HK-2 (cell line): ENCODE measurements at regions not wholly inside any gene's neighbourhood (a gene's known extent, or its start where the extent isn't known, plus 50 kb on each side); places are given as distances from the start of the nearest gene placed in this dataset.

ENCODE experiments used
- DNase-seq: peaks from one replicate; pipeline ENCODE4 v3.0.0-alpha.2; 2018; ENCODE audit not compliant: unreplicated experiment

GRCh38 chr2:60053791-60054190 lies 499.7 kb downstream of the BCL11A start:
- no peak for DNase-seq

GRCh38 chr2:60052601-60053000 lies 500.9 kb downstream of the BCL11A start:
- DNase-seq = no peak

- no peak for DNase-seq
Observed at GRCh38 chr2:60051991-60052390, 501.5 kb downstream of the BCL11A start.

GRCh38 chr2:60047944-60048525 lies 505.4 kb downstream of the BCL11A start:
- no peak for DNase-seq

- no peak for DNase-seq
Observed at GRCh38 chr2:60047347-60047746, 506.1 kb downstream of the BCL11A start.

GRCh38 chr2:60046529-60046928 lies 506.9 kb downstream of the BCL11A start:
- no peak for DNase-seq

- no peak for DNase-seq
Observed at GRCh38 chr2:60045456-60045855, 508.0 kb downstream of the BCL11A start.

- no peak for DNase-seq
Observed at GRCh38 chr2:60044484-60044883, 509.0 kb downstream of the BCL11A start.

- DNase-seq = no peak
Observed at GRCh38 chr2:60042023-60042422, 511.4 kb downstream of the BCL11A start.

- DNase-seq = no peak
Observed at GRCh38 chr2:60033325-60033724, 520.1 kb downstream of the BCL11A start.

- DNase-seq = no peak
Observed at GRCh38 chr2:60029566-60029883, 523.9 kb downstream of the BCL11A start.

- no peak for DNase-seq
Observed at GRCh38 chr2:60028849-60029565, 524.4 kb downstream of the BCL11A start.

GRCh38 chr2:60025496-60025895 lies 528.0 kb downstream of the BCL11A start:
- DNase-seq = no peak

GRCh38 chr2:60023256-60023985 lies 530.0 kb downstream of the BCL11A start:
- no peak for DNase-seq

GRCh38 chr2:60007671-60008070 lies 545.8 kb downstream of the BCL11A start:
- DNase-seq = no peak

- DNase-seq = no peak
Observed at GRCh38 chr2:60003076-60003475, 550.4 kb downstream of the BCL11A start.

GRCh38 chr2:60002183-60002867 lies 551.1 kb downstream of the BCL11A start:
- DNase-seq = no peak

GRCh38 chr2:60000686-60001085 lies 552.8 kb downstream of the BCL11A start:
- no peak for DNase-seq

- DNase-seq = no peak
Observed at GRCh38 chr2:59998324-59998723, 555.1 kb downstream of the BCL11A start.

GRCh38 chr2:59997371-59997770 lies 556.1 kb downstream of the BCL11A start:
- no peak for DNase-seq

GRCh38 chr2:59996855-59997254 lies 556.6 kb downstream of the BCL11A start:
- DNase-seq = no peak

- no peak for DNase-seq
Observed at GRCh38 chr2:59993726-59994125, 559.7 kb downstream of the BCL11A start.

- no peak for DNase-seq
Observed at GRCh38 chr2:59988341-59988740, 565.1 kb downstream of the BCL11A start.
